Epithelial cell of prostate (primary cell): ENCODE measurements at regions not wholly inside any gene's neighbourhood (a gene's known extent, or its start where the extent isn't known, plus 50 kb on each side); places are given as distances from the start of the nearest gene placed in this dataset.
A peak's percentile ranks its signal among the peaks of the same experiment; 100 is the strongest.

ENCODE experiments used
- DNase-seq: peaks from one replicate; pipeline ENCODE4 v3.0.0-alpha.2; 2011; ENCODE audit warnings: low read depth, low spot score
- H3K27ac ChIP-seq: fragments of 450-650 bp; 2 replicates; pipeline ENCODE4 v1.5.1; 2017; ENCODE audit warnings: mild to moderate bottlenecking

DNA sequence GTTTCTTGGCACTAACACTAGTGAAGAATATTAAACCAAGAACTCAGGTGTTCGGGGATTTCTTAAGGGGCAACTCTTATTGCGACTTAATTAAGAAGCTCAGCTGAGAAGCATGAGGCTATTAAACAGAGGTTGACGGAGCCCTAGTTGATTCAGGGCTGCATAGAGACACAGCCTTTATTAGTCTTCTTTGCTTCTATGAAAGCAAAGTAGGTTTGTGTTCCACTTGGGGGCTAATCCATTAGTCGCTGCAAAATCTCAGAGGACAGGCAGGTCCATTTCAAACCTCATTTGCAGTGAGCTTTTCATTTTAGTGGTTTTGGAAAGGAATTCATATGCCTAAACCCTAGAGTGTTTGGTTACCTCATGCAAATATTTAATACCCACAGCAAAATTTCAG is 506.6 kb upstream of the SULF2 start:
- DNase-seq: no peak
- H3K27ac ChIP-seq: no peak overlapping the region

GRCh38 chr20:48288930-48289507 is 503.7 kb upstream of the SULF2 start:
- no peak overlapping the region for H3K27ac ChIP-seq
- no peak for DNase-seq

DNA sequence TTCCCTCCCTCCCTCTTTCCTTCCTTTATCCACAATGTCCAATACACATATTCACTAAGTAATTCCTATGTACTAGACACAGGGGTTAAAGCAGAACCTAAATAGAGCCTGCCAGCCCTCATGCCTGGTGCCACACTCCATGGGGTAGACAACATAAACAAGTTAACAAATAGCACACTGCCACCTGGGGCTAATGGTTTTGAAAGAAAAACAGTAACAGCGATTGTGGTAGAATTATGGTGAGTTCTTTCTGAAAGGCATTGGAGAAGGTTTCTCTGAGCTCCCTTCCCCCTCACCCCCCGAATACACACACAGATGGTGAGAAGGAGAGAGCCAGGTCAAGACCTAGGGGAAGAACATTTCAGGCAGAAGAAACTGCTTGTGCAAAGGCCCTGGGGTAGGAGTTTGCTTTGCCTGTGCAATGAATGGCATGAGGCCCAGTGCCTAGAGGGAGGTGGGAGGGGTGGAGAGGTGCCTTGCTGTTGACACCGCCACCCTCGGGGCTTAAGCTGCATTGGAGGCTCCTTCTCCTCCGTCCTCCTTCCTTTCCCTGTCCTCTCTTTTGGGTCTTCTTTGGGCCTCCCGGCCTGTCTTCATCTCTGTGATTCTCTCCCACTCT is 502.4 kb upstream of the SULF2 start:
- H3K27ac ChIP-seq: no peak overlapping the region
- no peak for DNase-seq

- H3K27ac ChIP-seq: no peak overlapping the region
- DNase-seq: no peak
These were observed 501.8 kb upstream of the SULF2 start for GRCh38 chr20:48287021-48287494.

DNA sequence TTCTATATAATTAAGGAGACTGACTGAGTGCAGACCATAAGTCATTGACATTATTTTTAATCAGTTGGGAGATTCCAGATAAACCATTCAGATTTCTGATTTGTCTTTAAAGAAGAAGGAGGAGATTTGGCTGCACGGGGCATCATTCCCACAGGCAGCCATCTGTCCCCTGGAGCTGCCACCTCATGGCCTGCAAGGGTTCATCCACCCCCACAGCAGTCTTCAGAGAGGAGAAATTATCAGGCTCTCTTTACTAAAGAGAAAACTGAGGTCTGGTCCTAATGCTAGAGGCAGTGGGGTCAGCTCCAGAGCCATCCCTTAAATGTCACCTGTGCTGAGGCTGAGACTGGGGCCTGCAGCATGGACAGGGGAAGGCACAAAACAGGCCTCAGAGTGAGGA is 501.3 kb upstream of the SULF2 start:
- no peak overlapping the region for H3K27ac ChIP-seq

GRCh38 chr20:48285656-48286055 is 500.4 kb upstream of the SULF2 start:
- no peak for DNase-seq

More for the DNA sequence above, 501.3 kb upstream of the SULF2 start:
- DNase-seq: no peak

GRCh38 chr20:48284837-48285236 is 499.6 kb upstream of the SULF2 start:
- no peak overlapping the region for H3K27ac ChIP-seq
- DNase-seq: peak; percentile 20

More at GRCh38 chr20:48285656-48286055, 500.4 kb upstream of the SULF2 start:
- H3K27ac ChIP-seq: no peak overlapping the region

DNA sequence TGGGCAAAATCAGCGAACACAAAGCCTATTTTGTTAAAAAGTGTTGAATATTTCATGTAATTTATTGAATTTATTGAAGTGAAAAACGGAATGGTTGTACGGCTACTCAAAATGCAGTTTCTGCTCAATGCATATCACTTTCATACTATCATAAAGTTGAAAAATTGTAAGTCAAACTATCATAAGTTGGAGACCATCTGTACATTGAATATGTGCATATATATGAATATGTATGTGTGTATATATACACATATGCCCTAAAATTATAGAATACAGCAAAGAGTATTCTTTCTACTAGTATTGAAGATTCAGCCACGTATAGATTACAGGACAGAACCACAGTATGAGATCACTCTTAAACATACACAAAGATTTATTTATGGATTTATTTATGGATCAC is 499.0 kb upstream of the SULF2 start:
- DNase-seq: no peak

GRCh38 chr20:48283470-48284110 is 498.3 kb upstream of the SULF2 start:
- H3K27ac ChIP-seq: peak overlapping the region; percentile 38
- peak; percentile 82 for DNase-seq

More for the DNA sequence above, 499.0 kb upstream of the SULF2 start:
- H3K27ac ChIP-seq: peak overlapping the region; percentile 38

DNA sequence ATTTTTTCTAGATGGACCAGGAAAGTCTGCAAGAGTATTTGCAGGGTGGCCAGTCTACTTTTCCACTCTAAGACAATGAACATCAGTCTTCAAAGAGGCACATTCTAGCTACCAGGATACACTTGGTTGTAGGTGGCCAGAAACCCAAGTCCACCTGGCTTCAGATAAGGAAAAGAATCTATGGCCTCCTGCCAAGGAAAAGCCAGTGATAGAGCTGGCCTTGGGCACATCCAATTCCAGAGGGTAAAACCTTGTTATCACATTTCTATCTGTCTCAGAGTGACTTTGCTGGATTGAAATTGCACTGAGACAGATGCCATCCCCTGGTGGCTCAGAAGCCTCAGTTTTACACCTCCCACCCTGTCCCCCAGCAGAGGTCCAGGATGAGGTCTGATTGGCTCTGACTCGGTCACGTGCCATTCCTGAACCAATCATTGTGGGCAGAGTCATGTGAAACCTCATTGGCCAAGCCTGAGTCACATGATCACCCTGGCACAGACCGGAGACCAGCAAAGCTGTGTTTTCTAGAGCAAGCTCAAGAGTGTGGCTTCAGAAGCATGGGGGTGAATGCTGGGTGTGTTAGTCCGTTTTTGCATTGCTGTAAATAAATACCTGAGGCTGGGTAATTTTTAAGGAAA is 497.4 kb upstream of the SULF2 start:
- H3K27ac ChIP-seq: no peak overlapping the region
- no peak for DNase-seq

DNA sequence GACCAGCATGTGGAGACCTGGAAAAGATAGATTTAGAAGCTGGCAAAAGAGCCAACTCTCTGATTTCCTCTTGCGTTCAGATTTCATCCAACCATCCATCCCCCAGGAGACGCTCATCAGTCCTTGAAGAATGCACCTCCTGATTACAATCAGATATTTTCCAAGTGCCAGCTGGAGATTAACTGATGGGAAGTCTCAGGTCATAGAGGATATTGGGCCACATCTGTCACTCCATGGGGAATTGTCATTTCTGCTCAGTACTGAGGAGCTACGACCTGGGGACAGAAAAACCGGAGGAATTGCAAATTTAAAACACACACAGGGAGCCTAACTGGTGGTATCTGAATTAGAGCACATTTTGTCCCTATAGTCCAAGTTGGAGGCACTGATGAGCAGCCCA is 496.2 kb upstream of the SULF2 start:
- DNase-seq: no peak
- H3K27ac ChIP-seq: no peak overlapping the region

- H3K27ac ChIP-seq: no peak overlapping the region
- DNase-seq: no peak
These were observed 493.7 kb upstream of the SULF2 start for GRCh38 chr20:48278961-48279481.

GRCh38 chr20:48277266-48277665 is 492.0 kb upstream of the SULF2 start:
- H3K27ac ChIP-seq: peak overlapping the region; percentile 5
- DNase-seq: peak; percentile 57

DNA sequence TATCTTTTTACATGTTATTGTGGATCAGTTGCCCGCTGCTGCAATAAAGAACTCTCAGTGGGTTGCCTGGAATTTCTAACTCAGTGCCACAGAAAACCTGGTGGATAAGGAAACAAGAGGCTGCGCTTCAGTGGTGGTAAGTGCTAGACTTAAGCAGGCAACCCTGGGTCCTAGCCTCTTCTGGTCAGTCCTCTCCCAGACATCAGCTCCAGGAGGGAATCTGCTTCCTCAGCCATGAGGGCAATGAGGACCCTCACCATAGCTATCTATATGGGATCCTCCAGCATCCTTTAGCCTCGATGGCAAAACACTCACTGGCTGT is 490.7 kb upstream of the SULF2 start:
- DNase-seq: no peak
- no peak overlapping the region for H3K27ac ChIP-seq

DNA sequence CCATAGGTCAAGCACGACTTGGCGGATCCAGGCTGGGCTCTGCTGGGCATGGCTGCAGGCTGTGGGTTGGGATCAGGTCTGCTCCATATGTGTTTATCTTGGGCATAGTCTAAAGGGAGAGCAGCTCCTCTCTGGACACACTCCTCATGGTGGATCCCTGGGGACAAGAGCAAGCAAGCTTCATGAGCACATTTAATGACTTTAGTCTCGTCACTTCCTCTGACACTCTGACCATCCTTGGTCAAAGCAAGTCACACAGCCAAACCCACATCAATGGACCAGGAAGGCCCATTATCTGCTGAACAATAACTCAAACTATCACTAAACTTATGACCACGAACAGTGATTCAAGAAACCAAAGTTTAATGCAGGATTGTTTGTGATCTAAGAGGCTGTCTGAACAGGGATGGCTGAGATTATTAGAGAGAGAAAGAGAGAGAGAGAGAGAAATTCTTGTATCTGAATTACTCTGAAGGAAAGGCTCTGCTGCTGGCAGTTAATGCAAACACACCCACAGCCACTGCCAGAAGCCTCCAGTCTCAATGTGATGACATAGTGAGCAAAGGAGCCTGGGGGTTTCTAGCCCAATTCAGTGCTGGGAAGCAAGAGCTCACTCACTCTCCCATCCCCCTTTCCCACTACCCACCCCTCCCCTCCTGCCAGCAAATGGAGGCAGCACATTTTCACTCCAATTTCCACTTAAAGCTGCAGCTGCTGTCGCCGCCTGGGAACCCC is 490.2 kb upstream of the SULF2 start:
- no peak for DNase-seq
- no peak overlapping the region for H3K27ac ChIP-seq

DNA sequence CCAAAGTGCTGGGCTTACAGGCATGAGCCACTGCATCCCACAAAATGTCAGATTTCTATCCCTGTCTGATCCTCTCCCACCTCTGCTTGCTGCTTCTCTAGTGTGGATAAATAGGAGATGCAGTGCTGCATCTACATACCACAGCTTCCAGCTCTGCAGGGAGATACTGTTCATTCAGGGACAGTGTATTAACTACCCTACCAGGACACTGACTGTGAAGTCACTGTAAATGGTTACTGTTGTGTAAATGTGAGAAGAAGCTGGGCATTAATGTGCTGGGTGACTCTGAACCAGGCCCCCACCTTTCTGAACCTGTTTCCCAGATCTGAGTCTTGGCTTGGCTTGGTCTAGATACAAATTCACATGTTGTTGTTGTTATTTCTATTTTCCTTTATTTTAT is 488.6 kb upstream of the SULF2 start:
- H3K27ac ChIP-seq: no peak overlapping the region
- no peak for DNase-seq

DNA sequence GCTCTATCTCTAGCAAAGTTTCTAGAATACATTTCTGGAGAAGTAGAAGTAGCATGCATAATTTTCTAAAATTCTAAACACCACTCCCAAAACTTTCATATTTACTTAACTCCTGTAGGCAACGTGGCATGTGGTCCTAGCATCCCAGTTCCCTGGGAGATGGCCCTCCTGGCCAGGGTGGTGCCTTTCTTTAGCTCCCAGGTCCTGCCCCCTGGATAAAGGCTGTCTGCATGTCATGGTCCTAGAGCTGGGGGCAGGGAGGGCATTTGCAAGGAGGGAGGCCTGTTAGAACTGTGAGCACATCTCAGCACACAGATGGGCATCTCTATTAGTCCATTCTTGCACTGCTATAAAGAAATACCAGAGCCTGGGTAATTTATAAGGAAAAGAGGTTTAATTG is 485.6 kb upstream of the SULF2 start:
- no peak overlapping the region for H3K27ac ChIP-seq
- no peak for DNase-seq

- H3K27ac ChIP-seq: no peak overlapping the region
- no peak for DNase-seq
These were observed 482.8 kb upstream of the SULF2 start for GRCh38 chr20:48267860-48268633.

DNA sequence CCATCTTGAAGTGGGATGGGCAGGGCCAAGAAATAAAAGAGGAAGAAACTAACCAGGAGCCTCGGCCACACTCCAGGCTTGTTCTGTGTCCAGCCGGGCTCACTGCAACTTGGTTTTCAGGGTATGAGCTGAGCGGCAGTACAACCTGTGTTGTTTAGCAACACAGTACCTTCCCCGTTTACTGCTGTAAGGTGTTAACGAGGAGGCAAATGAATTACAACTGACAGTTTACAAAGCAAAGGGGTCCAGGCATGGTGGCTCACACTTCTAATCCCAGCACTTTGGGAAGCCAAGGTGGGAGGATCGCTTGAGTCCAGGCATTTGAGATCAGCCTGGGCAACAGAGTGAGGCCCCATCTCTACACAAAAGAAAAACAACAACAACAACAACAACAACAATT is 481.3 kb upstream of the SULF2 start:
- no peak for DNase-seq
- H3K27ac ChIP-seq: no peak overlapping the region

DNA sequence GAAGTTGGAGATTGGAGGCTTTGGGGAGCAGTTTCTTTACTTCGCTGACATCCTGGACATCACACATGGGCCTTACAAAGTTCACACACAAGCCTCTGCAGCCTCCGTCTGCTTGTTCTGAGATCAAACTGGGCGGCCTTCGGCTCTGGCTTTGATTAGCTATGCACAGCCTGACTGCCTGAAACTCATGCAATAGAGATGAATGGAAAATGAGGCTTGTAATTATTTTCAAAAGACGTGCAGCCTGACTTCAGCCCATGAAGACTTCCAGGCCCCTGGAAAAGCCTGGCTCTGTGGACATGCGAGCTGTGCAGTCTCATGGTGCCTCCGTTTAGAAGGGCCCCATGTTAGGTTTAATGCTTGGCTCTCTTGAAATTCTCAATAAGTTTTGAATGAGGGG is 480.5 kb upstream of the SULF2 start:
- DNase-seq: no peak
- H3K27ac ChIP-seq: no peak overlapping the region
